NT2/D1 (cell line): ENCODE measurements at regions not wholly inside any gene's neighbourhood (a gene's known extent, or its start where the extent isn't known, plus 50 kb on each side); places are given as distances from the start of the nearest gene placed in this dataset.

Source experiments
- DNase-seq: peaks from one replicate; pipeline ENCODE4 v3.0.0-alpha.2; 2011; ENCODE audit warnings: low read depth, low spot score
- H3K27me3 ChIP-seq: 2 replicates; pipeline ENCODE4 v1.6.0; 2011; ENCODE audit warnings: mild to moderate bottlenecking; ENCODE audit not compliant: insufficient read length, insufficient read depth
- H3K36me3 ChIP-seq: 2 replicates; pipeline ENCODE4 v1.6.1; 2011; ENCODE audit warnings: mild to moderate bottlenecking, low read length, mixed read lengths; ENCODE audit not compliant: insufficient read depth, insufficient read length
- H3K4me1 ChIP-seq: 2 replicates; pipeline ENCODE4 v1.5.1; 2011; ENCODE audit not compliant: insufficient read depth, insufficient read length
- H3K4me3 ChIP-seq: 2 replicates; pipeline ENCODE4 v1.5.1; 2011; ENCODE audit warnings: low read depth; ENCODE audit not compliant: insufficient read length
- H3K9ac ChIP-seq: 2 replicates; pipeline ENCODE4 v1.6.0; 2011; ENCODE audit warnings: low read depth; ENCODE audit not compliant: insufficient read length
- H3K9me3 ChIP-seq: 2 replicates; pipeline ENCODE4 v1.5.1; 2011; ENCODE audit warnings: mild to moderate bottlenecking, low read length; ENCODE audit not compliant: insufficient read depth
- SUZ12 ChIP-seq: IDR thresholded peaks from 2 replicates; pipeline ENCODE4 v1.6.1; 2011; ENCODE audit not compliant: insufficient read length, insufficient read depth; ENCODE audit errors: extremely low read depth
- YY1 ChIP-seq: IDR thresholded peaks from 2 replicates; pipeline ENCODE4 v1.6.1; 2011; ENCODE audit not compliant: insufficient read length, insufficient read depth
- ZNF274 ChIP-seq: IDR thresholded peaks from 2 replicates; pipeline ENCODE4 v1.6.1; 2011; ENCODE audit warnings: mild to moderate bottlenecking, low read depth, low read length

DNA sequence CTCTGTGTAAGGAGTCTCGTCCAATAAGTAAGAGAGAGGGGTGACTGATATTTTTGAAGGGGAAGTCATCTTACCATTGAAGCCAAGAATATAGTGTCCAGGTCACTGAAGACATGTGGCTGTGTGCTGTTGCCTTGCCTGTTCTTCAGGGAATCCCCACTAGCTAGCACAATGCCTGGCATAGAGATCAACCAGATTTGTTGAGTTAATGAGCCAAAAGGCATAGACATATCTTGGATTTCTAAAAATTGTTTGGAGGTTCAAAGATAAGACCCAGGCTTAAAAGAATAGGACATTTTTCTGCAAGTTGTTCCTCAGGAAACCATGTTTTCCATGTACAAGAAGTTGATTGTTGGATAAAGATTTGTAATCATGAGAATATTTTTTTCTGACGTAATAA is 119.3 kb upstream of the DKK2 start:
- Histone ChIP-seq H3K27me3 (no peaks in the 10 kb centered on the region), H3K9ac (no peak overlapping the region), H3K36me3 (no peaks in the 10 kb centered on the region), H3K4me3 (no peak overlapping the region), H3K9me3 (no peaks in the 10 kb centered on the region; the same call in 1 of the 2 replicates), H3K4me1 (no peaks in the 10 kb centered on the region)
- no peak for DNase-seq
- no peak for TF ChIP-seq ZNF274
- no peak for TF ChIP-seq SUZ12
- TF ChIP-seq YY1 = no peak

DNA sequence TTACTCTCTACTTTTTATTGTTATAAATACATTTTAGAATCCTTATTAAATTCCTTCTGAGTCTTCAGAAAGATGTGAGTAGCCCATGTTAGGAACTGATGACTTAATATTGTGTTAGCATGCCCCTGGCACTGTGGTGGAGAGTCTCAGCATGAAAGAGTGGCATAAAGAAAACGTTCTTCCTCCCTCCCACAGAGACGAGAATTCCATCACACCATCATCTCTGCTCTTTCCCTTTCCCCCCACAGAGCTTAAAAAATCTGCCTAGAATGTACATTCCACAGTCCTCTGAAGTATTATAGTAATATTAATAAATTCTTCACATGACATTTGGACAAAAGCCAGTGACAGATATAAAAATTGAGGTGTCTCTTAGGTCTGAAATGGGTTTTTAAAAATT is 117.8 kb upstream of the DKK2 start:
- TF ChIP-seq YY1 (no peak), ZNF274 (no peak), SUZ12 (no peak)
- H3K9ac ChIP-seq = no peak overlapping the region
- no peak overlapping the region for H3K4me3 ChIP-seq
- no peak for DNase-seq
- no peaks in the 10 kb centered on the region for H3K4me1 ChIP-seq
- H3K36me3 ChIP-seq = no peaks in the 10 kb centered on the region
- no peaks in the 10 kb centered on the region; the same call in 1 of the 2 replicates for H3K9me3 ChIP-seq
- no peaks in the 10 kb centered on the region for H3K27me3 ChIP-seq

DNA sequence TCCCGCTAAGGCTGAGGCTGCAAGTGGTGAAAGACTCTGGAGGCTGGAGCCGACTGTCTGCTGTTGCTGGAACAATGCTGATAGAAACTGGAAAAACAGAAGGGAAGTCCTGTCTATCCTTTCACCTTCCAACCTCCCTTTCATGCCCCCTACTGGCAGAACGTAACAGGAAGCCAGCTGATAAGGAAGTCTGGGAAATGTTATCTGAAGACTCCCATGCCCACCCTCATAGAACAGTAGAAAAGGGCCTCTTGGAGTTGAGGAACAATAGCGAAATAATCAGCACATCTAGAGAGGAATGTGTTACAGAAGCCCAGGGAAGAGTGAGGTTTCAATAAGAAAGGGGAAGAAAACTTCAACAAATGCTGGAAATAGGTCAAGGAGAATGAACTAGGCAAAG is 117.1 kb upstream of the DKK2 start:
- DNase-seq = peak; percentile 39
- Histone ChIP-seq H3K9me3 (no peaks in the 10 kb centered on the region; the same call in 1 of the 2 replicates), H3K36me3 (no peaks in the 10 kb centered on the region), H3K4me3 (no peak overlapping the region), H3K4me1 (no peaks in the 10 kb centered on the region), H3K9ac (no peak overlapping the region), H3K27me3 (no peaks in the 10 kb centered on the region)
- TF ChIP-seq ZNF274 (no peak), SUZ12 (no peak), YY1 (no peak)

DNA sequence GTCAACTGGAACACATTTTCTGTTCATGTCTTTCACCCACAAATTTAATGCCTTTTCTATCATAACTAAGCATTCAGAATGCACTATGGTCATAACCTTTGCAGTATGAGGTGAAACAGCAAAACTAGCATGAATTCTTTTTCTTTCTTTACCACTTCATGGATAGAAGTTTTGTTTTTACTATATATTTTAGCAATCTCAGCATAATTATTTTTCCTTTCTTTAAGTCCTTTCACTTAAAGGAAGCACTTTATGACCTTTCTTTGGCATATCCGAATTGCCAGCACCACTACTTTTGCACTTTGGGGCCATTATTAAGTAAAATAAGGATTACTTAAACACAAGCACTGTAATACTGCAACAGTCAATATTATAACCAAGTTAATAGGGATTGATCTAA is 115.1 kb upstream of the DKK2 start:
- H3K9me3 ChIP-seq = no peaks in the 10 kb centered on the region; the same call in 1 of the 2 replicates
- no peaks in the 10 kb centered on the region for H3K27me3 ChIP-seq
- no peaks in the 10 kb centered on the region for H3K36me3 ChIP-seq
- no peak overlapping the region for H3K4me3 ChIP-seq
- TF ChIP-seq SUZ12 (no peak), ZNF274 (no peak), YY1 (no peak)
- H3K4me1 ChIP-seq = no peaks in the 10 kb centered on the region
- no peak overlapping the region for H3K9ac ChIP-seq
- DNase-seq = no peak

DNA sequence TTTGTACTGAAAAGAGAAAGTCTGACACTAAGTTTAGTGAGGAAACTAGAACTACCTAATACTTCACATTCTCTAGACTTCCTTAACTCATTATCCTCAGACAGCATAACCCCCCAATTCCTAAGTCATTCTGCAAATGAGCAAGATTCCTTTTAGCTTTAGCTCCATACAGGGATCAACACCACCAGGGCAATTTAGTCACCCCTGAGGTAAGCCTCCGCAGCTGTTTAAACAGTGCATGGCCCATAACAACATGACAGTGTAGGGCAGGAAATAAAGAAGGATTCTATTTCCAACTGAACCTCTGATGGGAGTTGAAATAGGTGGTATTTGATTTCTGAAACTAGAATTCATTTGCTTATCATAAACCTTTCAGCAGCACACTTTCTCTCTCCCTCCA is 112.8 kb upstream of the DKK2 start:
- no peak for TF ChIP-seq SUZ12
- TF ChIP-seq YY1 = no peak
- no peak for TF ChIP-seq ZNF274
- no peaks in the 10 kb centered on the region for H3K27me3 ChIP-seq
- no peaks in the 10 kb centered on the region; the same call in 1 of the 2 replicates for H3K9me3 ChIP-seq
- DNase-seq = no peak
- H3K36me3 ChIP-seq = no peaks in the 10 kb centered on the region
- H3K4me1 ChIP-seq = no peaks in the 10 kb centered on the region
- H3K9ac ChIP-seq = no peak overlapping the region
- no peak overlapping the region for H3K4me3 ChIP-seq

- H3K27me3 ChIP-seq = no peaks in the 10 kb centered on the region
- H3K36me3 ChIP-seq = no peaks in the 10 kb centered on the region
- TF ChIP-seq SUZ12 = no peak
- TF ChIP-seq YY1 = no peak
- no peak for TF ChIP-seq ZNF274
- no peak overlapping the region for H3K9ac ChIP-seq
- no peak overlapping the region for H3K4me3 ChIP-seq
- DNase-seq = no peak
- H3K9me3 ChIP-seq = no peaks in the 10 kb centered on the region
- no peaks in the 10 kb centered on the region for H3K4me1 ChIP-seq
Observed at GRCh38 chr4:107147873-107148272, 111.8 kb upstream of the DKK2 start.

GRCh38 chr4:107138433-107138832 is 102.3 kb upstream of the DKK2 start:
- H3K9me3 ChIP-seq = no peaks in the 10 kb centered on the region
- DNase-seq = no peak
- H3K27me3 ChIP-seq = no peaks in the 10 kb centered on the region
- no peak overlapping the region for H3K4me3 ChIP-seq
- no peaks in the 10 kb centered on the region for H3K4me1 ChIP-seq
- TF ChIP-seq ZNF274 (no peak), SUZ12 (no peak), YY1 (no peak)
- H3K36me3 ChIP-seq = no peaks in the 10 kb centered on the region
- H3K9ac ChIP-seq = no peak overlapping the region
